HG03571 (cell line): ENCODE measurements at regions not wholly inside any gene's neighbourhood (a gene's known extent, or its start where the extent isn't known, plus 50 kb on each side); places are given as distances from the start of the nearest gene placed in this dataset.
"Not testable (repeated sequence)": the region's sequence is repeated elsewhere in the genome, so short reads cannot be mapped to it uniquely, and the experiment has no call there.

ENCODE experiments used
- ATAC-seq: cut with Tn5 transposase; IDR thresholded peaks from one replicate; pipeline ENCODE4 v1.9.1; 2021; ENCODE audit not compliant: unreplicated experiment

DNA sequence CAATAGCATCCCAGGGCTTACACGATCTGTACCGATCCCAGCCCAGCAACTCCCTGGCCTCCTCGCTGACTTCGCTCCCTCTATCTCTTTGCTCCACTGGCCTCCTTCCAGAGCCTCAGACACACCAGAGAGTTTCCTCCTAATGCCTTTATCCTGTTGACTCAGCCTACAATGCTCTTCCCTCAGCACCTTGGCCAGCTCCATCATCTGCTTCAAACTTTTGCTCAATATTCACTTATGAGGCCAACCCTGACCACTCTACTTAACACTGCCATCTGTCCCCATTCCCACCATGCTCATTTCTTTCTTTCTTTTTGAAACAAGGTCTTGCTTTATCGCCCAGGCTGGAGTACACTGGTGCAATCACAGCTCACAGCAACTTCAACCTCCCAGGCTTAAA, 180.9 kb downstream of the CEP170 start:
- ATAC-seq = not testable (repeated sequence)

DNA sequence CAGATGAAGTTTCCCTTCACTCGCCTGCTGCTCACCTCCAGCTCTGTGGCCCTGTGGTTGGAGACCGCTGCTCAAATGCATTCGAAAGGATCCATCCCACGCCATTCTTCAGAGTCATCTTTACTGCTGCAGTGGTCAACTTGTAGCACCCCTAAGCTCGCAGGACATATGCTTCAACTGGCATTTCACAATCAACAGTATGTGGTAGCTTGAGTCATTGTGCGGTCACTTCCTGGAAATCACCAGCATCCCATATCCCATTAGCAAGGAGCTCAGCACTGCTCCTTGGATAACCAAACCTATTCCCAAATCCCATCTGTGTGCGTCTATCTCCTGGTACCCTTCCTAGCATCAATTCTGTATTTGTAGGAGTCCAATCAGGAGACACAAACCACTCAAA, 188.0 kb downstream of the CEP170 start:
- ATAC-seq = not testable (repeated sequence)

DNA sequence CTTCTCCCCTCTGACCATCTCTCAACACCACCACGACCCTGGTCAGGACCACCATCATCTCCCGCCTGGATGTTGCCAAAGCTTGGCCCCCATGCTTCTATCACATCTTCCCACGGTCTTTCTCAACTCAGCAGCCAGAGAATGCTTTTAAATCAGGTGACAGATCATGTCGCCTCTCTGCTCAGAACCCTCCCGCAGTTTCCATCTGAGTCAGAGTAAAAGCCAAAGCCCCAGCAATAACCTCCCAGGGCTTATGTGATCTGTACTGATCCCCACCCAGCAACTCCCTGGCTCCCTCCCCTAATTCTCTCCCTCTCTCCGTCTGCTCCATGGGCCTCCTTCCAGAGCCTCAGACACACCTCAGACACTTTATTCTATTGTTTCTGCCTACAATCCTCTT, 193.1 kb downstream of the CEP170 start:
- not testable (repeated sequence) for ATAC-seq

DNA sequence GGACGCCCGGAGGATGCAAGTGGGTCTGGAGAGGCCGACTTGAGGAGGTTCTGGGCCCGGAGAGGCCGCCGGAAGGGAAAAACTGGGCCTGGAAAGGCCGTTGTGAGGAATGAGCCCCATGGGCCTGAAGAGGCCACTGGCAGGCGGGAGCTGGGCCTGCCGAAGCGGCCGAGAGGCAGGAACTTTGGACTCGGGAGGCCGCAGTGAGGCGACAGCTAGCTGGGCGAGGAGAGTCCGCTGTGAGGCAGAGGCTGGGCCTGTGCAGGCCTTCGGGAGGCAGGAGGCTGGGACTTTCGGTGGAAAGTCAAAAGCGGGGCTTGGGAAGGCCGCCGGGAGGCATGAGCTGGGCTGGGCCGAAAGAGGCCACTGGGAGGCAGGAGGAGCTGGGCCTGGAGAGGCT, 199.6 kb downstream of the CEP170 start:
- ATAC-seq = not testable (repeated sequence)

DNA sequence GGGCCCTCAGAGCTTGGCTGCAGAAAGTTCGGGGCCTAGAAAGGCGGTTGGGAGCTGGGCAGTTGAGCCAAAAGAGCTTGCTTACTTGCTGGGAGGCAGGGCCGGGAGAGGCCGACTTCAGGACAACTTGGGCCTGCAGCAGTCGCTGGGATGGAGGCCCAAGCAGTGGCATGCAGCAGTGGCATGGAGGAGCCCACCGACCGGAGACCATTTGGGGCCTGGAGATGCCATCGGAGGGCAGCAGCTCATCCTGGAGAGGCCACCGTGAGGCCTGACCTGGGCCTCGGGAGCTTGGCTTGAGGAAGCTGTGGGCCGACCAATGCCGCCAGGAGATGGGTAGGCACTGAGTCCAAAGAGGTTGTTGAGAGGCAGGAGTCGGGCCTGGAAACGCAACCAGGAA, 200.0 kb downstream of the CEP170 start:
- not testable (repeated sequence) for ATAC-seq

DNA sequence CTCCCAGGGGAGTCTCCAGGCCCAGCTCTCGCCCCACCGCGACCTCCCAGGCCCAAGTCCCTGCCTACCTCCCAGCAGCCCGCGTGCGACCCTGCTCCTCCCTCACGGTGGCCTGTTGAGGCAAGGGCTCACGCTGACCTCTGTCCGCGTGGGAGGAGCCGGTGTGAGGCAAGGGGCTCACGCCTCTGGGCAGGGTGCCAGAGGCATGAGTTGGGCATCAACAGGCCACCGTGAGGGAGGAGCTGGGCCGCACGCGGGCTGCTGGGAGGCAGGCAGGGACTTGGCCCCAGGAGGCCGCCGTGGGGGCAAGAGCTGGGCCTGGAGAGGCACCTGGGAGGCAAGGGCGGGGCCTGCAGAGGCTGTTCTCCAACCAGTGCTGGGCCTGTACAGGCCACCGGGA, 200.4 kb downstream of the CEP170 start:
- ATAC-seq = not testable (repeated sequence)

DNA sequence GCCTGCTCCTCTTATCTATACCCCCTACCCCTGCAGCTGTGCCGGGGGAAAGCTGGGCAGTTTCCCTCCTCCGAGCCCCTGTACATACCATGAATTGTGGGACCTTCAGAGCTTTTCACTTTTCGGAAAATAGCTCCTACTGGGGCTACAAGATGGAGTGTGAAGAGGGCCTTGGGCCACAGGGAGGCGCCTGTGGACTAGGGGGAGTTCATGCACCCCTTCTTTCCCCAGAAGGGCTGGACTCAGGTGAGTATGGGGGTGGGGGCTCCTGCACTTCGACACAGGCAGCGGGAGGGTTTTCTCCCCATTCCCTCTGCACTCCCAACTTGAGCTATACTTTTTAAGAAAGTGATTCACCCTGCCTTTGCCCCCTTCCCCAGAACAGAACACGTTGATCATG, 202.0 kb downstream of the CEP170 start:
- not testable (repeated sequence) for ATAC-seq

DNA sequence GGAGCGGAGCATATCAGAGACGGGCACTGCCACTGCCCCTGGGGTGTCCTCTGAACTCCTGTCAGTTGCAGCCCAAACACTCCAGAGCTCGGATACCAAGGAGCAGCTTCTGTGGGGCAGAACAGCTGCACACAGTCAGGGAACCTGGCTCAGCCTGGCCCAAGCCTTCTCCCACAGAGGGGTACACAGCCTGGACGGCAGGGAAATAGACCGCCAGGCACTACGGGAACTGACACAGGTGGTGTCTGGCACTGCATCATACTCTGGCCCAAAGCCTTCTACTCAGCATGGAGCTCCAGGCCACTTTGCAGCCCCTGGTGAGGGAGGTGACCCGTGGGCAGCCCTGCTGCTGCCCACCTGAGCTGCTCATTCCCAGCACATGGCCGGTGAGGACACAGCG, 204.5 kb downstream of the CEP170 start:
- ATAC-seq = not testable (repeated sequence)

DNA sequence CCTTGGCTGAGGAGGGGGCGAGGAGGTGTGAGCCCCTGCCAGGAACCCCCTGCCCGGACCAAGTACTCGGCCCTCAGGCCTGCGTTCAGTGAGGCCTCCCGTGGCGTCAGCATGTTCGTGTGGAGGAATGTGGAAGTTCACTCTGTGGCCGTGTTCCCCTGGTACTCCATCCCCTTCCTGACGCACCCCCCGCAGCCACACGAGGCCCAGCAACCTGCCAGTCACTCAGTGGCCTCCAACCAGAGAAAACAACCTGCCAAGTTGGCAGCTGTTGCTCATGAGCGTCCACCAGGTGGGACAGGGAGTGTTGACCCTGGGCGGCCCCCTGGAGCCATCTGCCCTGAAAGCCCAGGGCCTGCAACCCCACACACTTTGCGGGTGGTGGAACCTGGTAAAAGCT, 205.4 kb downstream of the CEP170 start:
- not testable (repeated sequence) for ATAC-seq

DNA sequence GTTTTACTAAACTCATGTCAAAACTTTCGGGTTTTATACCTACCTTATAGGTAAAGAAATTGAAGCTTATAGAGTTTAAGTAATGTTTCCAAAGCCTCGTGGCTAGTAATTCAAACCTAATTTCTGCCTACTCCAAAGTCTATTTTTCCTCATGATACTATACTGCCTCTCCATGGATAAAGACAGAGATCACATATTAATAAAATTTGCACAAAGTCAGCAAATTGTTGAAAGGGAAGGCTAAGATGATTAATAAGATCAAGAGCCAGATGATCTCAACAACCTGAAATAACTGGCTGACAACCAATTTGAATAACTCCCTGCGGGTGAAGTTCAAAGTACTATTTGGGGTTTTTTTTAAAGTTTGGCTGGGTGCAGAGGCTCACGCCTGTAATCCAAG, 233.7 kb downstream of the CEP170 start:
- not testable (repeated sequence) for ATAC-seq

DNA sequence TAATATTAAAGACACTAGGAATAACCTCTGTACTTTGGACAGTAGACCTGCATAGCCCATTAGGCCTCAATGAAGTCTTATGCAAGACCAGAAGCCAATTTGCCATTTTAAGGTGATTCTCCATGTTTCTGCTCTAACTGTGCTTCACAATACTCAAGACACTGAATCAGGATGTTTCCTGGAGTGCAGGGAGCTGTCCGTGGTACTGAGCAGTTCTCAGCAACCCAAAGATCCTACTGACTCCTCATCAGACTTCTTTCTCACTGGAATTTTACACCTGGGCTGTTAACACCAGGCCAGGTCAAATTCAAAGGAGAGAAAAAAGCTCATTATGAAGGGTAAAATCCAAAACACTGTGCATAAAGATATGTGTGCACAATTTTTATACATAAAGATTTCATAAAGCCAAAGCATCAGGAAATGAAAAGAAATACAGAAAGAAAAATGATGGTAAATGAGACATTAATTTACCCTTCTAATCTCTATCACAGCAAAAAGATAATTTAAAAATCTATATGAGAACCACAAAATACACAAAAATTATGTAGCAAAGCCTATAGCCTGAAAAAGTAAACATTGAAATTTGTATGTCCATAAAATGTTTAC, 235.9 kb downstream of the CEP170 start:
- not testable (repeated sequence) for ATAC-seq

DNA sequence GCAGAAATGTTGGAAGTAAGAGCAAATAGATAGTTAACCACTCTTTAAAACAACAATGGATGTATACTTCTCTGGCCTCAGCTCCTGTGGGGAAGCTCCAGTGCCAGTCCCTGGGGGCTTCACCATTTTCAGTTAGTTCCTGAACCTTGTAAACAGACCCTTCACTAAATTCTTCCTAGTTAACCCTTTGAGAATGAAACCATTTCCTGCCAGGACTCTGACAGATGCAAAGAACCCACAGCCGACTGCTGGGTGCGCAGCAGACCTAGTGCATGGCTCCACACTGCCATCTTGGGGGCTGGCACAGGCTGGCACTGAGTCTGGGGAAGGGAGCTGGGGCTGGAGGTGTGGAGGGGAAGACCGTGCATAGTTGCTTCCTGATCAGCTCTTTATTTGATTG, 244.4 kb downstream of the CEP170 start:
- not testable (repeated sequence) for ATAC-seq

DNA sequence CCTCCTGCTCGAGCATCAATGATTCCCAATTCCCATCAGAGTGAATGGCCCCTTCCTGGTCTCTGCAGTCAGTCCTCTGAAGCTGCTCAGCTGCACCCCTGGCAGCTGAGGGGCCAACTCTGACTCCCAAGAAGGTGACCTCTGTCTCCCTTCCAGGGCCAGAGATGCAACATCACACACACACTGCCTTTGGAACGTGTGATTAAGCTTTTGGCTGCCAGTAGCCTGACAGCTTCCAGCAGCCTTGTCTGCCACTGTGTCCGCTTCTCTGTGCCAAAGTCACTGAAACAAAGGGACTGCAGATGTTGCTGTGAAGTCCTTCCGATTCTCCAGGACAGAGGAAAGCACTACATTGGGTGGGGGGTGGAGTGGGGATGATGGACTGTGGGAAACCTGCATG, 254.1 kb downstream of the CEP170 start:
- not testable (repeated sequence) for ATAC-seq

DNA sequence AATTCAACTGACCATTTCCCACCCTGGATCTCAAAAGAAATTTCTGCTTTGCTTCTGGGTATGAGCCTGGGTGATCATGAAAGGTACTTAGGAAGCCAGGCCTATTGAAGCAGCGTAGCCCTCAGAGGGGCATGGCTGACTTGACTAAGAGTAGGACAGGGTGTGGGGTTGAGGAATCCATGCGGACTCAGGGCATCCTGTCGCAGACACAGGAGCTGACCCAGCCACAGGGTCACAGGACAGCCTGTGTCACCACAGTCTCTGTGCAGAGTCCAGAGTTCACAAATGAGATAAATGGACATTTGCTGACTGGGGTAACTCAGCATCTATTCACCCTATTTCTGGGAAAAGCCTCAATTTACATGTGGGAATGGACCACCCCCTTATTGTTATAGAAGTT, 262.3 kb downstream of the CEP170 start:
- not testable (repeated sequence) for ATAC-seq

DNA sequence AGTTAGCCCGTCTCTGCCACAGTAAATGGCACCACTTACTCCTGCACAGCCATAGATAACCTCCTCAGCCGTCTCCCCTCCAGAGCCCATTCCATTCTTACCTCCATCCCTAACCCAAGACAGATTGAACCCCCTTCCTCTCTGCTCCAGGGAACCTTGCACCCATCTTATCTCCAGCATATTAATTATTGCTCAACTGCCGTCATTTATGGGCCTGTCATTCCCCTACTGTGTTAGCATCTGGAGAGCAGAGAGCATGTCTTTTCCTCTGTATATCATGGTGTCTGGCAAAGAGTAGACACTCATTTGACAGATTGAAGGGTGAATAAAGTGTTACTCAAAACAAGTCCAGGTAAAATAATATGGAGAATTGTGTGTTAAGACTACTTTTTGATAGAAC, 270.0 kb downstream of the CEP170 start:
- not testable (repeated sequence) for ATAC-seq

DNA sequence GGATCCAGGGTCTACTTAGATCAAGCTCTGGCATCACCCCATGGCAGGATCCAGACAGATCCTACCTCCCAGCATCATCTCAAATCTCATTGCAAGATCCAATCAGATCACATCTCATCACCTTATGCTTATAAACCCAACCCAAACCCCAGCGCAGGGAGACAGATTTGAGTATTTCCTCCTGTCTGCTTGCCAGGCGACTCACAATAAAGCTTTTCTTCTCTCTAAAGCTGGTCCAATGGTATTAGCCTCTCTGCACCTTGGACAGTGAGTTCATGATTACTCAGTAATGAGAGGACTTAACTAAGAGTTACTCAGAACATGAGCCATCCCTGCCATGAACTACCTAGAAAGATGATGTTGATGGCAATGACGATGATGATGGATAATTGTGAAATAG, 281.7 kb downstream of the CEP170 start:
- ATAC-seq = not testable (repeated sequence)

DNA sequence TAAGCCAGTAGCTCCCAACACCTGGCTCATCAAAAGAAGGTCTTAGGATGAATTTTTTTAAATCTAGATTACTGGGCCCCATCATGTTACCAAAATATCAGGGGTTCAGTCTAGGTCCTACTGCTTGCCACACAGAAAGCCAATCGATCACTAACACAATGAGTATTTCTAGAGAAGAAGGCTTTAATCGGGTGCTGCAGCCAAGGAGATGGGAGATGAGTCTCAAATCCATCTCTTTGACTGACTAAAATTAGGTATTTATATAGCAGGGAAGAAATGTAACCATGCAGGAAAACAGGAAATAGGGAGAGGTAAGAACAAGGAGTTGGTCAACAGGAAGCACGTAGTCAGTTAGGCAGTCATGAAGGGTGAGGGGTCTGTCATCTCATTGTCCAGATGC, 288.2 kb downstream of the CEP170 start:
- ATAC-seq = no peak

DNA sequence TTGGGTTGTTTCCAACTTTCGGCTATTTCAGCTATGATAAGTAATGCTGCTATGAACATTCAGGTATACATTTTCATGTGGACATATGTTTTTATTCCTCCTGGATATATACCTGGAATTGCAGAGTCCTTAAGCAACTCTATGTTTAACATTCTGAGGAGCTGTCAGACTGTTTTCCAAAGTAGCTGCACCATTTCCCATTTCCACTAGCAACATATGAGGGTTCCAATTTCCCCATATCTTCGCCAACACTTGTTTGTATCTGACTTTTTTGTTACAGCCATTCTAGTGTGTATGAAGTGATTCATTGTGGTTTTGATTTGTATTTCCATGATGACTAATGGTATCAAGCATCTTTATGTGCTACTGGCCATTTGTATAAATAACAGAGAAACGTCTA, 295.7 kb downstream of the CEP170 start:
- ATAC-seq = not testable (repeated sequence)

DNA sequence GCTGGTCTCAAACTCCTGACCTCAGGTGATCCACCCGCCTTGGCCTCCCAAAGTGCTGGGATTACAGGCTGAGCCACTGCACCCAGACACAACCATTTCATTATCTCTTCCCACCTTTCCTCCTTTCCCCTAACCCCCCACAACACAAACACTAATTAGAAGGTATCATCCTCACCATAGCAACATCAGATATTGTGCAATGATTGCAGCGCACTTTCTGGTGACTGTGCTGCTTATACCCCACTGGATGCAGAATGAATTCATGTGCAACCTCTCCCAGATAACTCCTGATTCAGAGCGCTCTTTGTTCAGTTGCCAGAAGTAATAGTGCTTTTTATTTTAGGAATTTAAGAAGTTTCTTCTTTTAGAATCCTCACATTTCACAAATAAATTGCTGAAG, 300.1 kb downstream of the CEP170 start:
- ATAC-seq = not testable (repeated sequence)

DNA sequence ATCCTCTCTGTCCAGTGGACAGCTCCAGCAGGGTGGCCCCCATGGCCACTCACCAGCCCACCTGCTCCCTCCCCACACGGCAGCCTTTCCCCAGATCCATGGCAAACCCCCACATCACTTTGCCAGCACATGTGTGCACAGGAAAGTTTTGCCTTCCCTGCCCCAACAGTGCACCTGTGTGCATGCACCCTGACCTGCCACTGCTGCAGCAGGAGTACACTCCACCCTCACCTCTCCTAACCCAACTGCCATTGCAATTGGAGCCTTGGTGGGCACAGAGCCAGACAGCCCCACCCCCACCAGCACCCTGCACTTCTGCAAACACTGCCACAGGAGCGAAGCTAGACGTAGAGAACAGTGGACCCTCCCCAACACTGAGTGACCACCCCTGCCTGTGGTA, 308.9 kb downstream of the CEP170 start:
- ATAC-seq = no peak

DNA sequence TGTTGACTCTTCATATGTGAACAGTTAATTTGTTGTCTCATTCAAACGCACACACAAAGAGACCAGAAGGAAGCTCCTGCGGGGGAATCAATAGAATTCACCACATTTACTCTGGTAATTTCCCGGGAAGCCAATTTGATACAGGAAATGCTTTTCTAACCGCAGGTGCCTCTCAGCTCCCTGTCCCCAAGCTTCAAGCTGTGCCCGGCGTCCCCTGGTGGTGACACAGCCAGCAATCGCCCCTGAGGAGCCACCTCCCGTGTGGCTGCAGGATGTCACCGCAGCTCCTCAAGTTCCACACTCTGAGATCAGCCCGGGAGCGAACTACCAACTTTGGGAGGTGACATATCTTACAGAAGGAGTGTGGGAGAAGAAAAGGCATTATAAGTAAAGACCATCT, 318.4 kb downstream of the CEP170 start:
- ATAC-seq = not testable (repeated sequence)

DNA sequence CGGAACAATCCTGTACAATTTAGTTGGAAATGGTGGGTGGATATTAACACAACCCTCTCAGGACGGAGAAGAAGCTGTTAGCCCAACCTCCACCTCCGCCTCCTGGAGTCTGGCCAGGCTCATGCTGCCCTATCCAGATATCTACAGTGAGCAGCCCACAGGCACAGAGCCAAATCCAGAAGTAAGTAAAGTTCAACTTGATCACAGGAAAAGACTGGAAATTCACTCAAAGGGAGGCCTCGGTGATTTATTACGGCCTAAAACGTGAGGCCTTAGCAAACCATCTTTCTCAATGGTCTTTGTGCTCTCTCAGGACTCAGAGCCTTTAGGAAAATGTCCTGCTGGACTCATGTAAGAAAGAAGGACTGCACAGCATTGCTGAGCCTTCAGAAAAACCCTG, 330.4 kb downstream of the CEP170 start:
- not testable (repeated sequence) for ATAC-seq

DNA sequence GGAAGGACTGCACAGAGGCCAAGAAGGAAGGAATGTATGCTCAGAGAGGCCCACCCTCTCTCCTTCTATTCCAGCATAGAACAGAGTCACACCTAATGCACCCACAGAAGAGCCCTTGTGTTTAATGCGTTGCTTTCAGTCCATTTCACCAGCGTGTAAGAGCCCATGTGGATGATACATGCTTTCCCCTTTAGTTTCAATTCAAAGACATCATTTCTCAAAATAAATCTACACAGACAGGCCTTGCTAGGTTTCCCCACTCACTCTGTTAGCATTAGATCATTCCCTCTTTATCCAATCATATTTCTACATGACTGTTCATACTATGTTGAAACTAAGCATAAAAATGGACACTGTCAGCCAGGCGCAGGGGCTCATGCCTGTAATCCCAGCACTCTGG, 331.5 kb downstream of the CEP170 start:
- not testable (repeated sequence) for ATAC-seq
